ELF-1 (cell line): ENCODE measurements at regions not wholly inside any gene's neighbourhood (a gene's known extent, or its start where the extent isn't known, plus 50 kb on each side); places are given as distances from the start of the nearest gene placed in this dataset.
A peak's percentile ranks its signal among the peaks of the same experiment; 100 is the strongest.
"Not testable (repeated sequence)": the region's sequence is repeated elsewhere in the genome, so short reads cannot be mapped to it uniquely, and the experiment has no call there.

ENCODE experiments used
- DNase-seq: peaks from one replicate; pipeline ENCODE4 v3.0.0-alpha.2; 2016; ENCODE audit warnings: low read depth, low spot score

DNA sequence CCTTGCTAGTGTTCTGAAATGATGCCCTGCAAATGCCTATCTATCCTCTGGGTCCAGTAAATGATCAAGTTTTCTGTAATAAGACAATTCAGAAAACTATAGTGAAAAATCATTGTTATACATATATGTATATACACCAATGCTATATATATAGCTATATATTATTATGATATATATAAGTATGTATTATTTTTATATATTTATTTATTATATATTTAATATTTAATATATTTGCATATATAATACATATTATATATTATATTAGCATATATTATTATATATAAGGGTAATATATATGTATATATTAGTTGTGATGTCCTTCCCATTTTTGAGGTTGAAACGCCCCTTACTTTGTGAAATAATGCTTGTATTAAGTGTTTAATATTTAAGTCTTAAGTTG lies 181.4 kb upstream of the CACNA2D1 start:
- no peak for DNase-seq

GRCh38 chr7:82624337-82624736 lies 180.8 kb upstream of the CACNA2D1 start:
- DNase-seq = no peak

DNA sequence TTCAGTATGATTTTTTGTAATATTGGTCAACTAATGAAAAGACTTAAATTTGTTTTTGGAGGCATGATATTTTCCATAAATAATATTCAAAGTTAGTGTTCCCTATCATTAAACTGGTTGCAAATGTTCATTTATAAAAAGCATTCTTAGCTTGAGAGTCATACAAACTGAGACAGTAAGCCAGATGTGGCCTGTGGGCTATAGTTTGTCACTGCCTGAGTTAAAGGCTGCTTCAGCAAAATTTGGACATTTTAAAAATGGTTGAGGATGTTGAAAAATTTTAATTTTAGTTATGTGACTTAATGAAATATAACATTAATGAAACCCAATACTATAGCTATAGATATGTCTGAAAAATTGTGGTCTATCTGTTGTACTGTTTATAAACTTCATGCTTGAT lies 180.2 kb upstream of the CACNA2D1 start:
- no peak for DNase-seq

- DNase-seq = no peak
These were observed 173.6 kb upstream of the CACNA2D1 start for GRCh38 chr7:82617156-82617555.

GRCh38 chr7:82616059-82616728 lies 172.6 kb upstream of the CACNA2D1 start:
- DNase-seq = no peak

DNA sequence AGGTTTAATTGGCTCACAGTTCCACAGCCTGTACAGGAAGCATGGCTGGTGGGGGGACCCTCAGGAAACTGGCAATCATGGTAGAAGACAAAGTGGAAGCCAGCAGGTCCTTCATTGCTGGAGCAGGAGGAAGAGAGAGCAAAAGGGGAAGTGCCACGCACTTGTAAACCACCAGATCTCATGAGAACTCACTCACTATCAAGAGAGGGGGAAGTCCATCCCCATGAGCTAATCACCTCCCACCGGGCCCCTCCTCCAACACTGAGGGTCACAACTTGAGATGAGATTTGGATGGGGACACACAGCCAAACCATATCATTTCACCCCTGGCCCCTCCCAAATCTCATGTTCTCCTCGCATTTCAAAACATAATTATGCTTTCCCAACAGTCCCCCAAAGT lies 171.9 kb upstream of the CACNA2D1 start:
- no peak for DNase-seq

- DNase-seq = no peak
These were observed 166.2 kb upstream of the CACNA2D1 start for GRCh38 chr7:82609746-82610145.

DNA sequence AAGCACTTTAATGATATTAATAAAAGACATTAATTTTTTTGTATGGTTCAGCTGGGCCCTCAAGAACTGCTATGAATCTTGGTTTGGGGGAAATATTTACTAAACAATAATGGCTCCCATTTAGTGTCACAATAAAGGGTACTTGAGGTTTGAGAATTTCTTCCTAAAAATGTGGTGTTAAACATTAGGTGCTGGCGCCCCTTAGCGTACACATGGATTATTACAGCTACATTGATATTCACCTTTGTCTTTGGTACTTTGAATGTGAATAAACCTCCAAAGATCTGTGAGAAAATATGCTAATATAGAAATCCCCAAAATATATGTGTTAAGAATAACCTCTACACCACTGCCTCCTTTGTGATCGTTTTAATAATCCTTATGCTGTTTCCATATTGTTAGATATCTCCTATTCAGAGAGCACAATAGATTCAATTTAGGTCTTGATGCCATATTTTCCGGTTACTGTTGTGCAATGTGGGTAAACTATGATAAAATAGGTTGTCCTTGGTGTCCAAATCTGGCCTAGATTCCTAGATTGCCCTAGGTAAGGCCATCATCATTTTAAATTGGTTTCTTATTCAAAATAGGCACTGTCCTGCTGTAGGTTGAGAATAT lies 161.8 kb upstream of the CACNA2D1 start:
- DNase-seq = no peak

GRCh38 chr7:82602066-82602465 lies 158.5 kb upstream of the CACNA2D1 start:
- DNase-seq = no peak

- DNase-seq = no peak
These were observed 157.0 kb upstream of the CACNA2D1 start for GRCh38 chr7:82600531-82600930.

DNA sequence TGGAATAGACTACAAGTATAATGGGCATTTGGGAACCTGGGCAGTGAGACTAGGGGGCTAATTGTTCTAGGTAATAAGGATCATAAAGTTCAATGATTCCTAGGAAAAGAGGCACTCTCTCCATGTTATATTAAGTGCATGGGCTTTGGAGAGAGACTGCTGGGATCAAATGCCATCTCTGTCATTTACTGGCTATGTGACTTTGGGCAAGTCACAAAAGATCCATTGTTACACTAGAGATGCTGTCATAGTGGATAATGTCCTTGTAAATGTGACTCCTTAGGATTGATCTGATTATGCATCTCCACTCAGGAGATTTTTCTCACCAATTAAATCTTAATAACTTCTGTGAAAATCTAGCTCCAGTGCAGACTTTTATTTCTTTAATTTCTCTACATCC lies 156.3 kb upstream of the CACNA2D1 start:
- DNase-seq = no peak

GRCh38 chr7:82598958-82599357 lies 155.4 kb upstream of the CACNA2D1 start:
- DNase-seq = no peak

DNA sequence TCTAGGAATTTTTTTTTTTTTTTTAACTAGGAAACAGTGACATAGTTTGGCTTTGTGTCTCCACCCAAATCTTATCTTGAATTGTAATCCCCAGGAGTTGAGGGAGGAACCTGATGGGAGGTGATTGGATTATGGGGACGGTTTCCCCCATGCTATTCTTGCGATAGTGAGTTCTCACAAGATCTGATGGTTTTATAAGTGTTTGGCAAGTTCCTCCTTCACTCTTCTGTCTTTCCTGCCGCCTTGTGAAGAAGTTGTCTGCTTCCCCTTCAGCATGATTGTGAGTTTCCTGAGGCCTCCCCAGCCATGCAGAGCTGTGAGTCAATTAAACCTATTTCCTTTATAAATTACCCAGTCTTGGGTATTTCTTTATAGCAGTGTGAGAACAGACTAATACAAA lies 152.2 kb upstream of the CACNA2D1 start:
- DNase-seq = not testable (repeated sequence)

DNA sequence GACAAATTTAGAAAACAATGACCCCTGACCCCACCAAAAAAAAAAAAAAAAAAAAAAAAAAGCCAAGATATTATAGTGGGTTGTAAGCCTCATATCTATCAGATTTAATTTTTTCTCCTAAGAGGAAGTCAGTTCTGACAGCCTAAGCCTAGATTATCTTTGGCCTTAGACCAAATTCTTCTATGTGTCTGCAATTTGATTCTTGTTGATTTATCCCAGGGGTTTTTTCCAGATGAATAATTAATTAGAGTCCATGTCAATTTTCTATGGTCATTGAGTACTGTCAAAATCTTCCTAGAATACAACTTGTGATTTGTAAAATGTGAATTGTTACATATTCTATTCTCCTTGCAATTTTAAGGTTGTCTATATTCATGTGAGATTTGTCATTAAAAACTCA lies 151.6 kb upstream of the CACNA2D1 start:
- no peak for DNase-seq

DNA sequence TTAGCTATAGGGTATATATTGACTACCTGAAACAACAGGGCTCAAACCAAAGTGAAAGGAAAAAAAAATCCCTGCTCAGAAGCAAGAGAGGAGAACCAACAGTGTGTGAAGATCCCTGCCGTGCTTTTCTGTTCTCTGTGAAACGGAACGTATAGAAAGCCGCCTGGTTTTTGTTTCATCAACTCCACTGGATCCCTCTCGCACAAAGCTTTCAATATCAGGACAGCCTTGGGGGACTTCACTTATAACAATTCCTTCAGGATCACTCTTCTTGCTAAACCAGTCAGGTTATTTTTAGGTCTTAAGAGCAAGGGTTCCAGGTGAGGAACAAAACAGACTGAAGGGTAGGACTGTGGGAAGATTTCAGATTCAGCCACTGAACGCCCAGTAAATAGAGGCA lies 151.1 kb upstream of the CACNA2D1 start:
- peak; percentile 65 for DNase-seq

DNA sequence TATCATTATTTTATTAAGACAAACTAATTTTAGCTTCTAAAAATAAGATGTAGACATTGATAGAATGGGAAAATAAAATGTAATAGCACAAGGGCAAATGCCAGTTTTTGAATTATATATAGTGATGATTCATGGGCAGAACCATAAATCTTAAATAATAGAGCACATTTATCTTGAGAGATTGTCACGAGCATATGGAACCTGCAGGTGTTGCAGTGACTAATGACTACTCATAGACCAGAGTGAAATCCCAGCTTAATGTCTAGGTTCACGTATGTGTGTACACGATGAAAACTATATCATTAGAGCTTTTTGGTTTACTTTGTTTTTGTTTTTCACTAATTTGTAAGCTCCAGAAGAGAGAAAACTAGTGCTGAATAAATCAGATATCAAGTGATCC lies 150.2 kb upstream of the CACNA2D1 start:
- DNase-seq = no peak

GRCh38 chr7:82592416-82592815 lies 148.8 kb upstream of the CACNA2D1 start:
- no peak for DNase-seq

DNA sequence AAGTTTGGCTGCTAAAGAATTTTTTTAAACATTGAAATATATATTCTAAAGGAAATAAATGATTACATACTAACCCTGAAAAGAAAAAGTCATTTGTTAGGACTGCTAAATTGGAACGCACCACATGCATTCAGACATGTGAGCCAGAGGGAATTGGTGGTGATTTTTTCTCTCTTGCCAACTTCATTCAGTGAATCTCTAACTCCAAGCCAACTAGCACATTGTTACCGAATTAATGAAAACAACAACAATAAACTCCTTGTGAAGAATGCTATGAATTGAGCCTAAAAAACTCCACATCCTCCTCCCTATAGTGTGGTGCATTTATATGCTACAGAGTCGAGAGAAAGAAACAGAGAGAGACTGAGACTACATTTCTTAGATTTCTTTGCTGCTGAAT lies 135.5 kb upstream of the CACNA2D1 start:
- no peak for DNase-seq

- DNase-seq = no peak
These were observed 134.9 kb upstream of the CACNA2D1 start for GRCh38 chr7:82578430-82578829.

DNA sequence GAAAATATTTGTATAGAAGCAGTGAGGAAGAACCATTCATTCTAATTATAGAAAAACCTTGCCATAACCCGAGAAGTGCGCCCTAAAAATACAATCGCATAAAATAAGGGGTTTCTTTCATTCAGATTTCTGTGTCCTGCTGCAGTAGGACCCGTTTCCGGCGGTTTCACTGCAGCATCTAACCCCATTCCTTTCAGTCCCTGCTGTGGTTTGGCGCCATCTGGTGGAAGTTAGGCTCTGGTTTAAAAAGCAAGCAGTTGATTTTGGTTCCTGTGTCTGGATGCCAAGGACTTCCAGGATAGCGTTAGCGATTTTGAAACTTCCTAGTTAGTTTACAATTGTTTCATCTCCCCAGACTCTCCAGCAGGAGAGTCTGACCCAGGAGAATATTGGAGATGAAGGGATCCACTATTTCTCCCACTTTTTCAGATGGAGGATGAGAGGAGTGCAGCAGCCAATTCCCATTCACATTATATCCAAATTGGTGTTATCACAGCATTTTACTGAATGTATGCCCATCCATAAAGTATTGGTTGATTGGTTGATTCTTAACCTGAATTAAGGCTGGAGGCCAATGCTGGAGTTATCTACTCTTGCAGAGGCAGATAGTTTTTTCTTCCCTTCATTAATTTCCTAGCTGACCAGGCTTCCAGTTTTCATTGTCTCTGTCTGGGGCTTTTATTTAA lies 128.8 kb upstream of the CACNA2D1 start:
- peak; percentile 86 for DNase-seq

- DNase-seq = not testable (repeated sequence)
These were observed 127.5 kb upstream of the CACNA2D1 start for GRCh38 chr7:82571047-82571446.

DNA sequence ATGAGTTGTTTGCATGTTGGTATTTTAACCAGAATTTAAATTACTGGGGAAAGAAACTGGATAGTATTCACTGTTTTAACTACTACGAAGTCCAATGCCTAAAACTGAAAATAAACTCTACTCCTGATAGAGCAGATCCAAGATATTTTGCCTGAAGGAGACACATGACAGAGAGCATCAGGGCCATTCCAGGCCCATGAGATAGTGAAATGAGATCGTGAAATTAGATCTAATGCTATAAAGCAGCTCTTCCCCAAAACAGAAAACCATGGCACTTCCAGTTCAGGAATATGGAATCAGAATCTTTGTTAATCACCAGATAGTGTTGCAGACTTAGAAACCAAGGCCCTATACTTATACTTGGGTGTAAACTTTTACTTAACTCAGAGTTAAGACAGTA lies 124.3 kb upstream of the CACNA2D1 start:
- DNase-seq = no peak

DNA sequence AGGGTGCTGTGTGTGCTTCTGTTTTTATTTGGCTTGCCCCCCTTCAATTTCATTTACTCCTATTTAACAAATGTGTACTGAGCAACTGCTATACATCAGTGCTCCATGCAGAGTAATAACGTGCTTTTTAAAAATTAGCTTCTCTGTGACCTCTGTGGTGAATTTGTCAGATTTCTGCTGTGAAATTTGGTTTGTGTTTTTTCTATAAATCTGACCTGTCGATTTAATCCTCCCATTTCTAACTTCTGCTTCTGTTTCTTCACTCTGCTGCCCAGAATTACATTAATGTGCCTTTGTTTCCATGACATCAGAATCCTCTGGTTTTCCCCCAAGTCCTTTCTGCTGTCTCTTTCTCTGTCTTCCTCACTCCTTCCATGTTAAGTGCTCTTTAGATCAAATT lies 123.8 kb upstream of the CACNA2D1 start:
- DNase-seq = no peak
